ENCODE measurements at regions not wholly inside any gene's neighbourhood (a gene's known extent, or its start where the extent isn't known, plus 50 kb on each side); places are given as distances from the start of the nearest gene placed in this dataset.

DNA sequence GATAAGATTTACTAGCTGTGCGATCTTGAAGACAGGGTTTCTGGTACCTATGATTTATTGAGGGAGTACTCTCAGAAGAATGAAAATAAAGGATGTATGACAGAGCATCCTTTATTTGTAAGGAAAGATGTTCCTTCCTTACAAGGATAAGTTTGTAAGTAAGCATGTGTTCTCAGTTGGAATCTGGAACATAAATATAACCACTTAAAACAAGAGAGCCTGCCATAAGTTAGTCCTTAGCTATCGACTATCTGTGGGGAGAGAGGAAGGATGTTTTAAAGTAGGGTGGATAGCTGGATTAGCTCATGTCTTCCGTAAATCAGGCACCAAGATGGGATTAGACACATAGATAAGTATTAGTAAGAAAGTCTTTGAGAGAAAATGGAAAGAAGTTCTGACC lies 192.6 kb upstream of the CARD18 start:
- DNase-seq (ENCODE audit: low spot score): no peak

DNA sequence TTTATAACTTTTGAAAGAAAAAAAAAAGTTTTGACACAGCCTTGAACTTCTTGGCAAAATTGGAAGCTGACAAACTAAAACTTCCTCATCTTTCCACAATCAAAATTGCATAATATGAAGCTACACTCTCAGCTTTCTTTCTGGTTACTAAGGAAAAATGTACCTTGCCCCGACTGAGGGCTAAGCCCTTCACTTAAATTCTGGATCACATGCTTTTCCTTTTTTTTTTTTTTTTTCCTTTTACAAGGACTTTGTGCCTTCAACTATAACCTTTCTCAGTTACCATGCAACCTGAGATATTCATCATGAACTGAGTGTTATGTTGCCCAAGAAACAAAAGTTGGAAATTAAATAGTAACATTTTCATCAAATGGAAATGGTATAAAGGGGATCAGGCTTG lies 188.5 kb upstream of the CARD18 start:
- no peak for DNase-seq (ENCODE audit: low spot score)

DNA sequence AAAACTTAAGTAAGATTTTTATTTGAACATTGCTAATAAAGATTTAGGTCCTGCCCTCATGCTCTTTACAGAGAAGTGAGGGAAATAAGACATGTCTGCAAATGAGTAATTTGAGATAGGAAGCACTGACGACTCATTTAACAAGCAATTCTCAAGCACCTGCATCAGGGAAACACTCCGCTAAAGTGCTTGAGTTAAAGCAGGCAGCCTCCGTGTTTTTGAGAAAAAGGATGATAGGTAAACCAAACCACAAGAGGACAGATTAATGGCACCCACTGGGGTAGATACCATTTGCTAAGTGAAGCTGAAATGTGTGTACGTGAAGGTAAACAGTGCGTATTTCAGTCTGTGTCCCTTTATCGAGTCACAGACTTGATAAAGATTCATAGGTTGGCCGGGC lies 184.6 kb upstream of the CARD18 start:
- no peak for DNase-seq (ENCODE audit: low spot score)

DNA sequence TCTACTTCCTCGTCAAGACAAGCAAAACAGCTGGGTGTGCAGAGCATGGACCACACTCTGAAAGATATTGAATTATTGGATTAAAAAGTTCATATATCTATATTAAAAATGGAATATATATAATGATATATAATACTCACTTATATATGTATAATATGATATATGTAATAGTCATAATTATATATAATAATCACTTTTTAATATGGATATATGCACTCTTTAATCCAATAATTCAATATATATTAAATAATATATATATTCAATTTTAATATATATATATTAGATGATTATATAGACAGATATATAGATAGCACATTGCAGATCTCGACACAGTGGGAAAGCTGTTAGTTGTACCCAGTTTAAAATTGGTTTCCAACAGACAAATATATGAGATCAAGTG lies 182.1 kb upstream of the CARD18 start:
- DNase-seq (ENCODE audit: low spot score): no peak

DNA sequence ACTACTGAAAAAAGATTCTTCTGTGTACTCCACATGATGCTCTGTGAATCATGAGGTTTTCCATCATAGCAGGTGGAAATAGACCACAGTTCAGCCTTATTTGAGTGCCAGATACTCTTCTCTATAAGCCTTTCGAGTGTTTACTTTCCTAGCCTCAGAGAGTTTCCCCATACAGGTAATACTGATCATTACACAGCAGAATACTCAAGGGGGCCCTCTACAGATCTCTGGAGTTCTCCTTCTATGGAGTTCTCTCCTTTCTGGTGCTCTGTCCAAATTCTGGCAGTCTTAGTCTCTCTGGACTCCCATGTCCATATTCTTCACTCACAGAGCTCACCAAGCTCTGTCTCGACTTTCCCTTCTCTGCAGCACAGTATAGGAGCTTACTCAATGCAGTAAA lies 175.7 kb upstream of the CARD18 start:
- no peak for DNase-seq (ENCODE audit: low spot score)

DNA sequence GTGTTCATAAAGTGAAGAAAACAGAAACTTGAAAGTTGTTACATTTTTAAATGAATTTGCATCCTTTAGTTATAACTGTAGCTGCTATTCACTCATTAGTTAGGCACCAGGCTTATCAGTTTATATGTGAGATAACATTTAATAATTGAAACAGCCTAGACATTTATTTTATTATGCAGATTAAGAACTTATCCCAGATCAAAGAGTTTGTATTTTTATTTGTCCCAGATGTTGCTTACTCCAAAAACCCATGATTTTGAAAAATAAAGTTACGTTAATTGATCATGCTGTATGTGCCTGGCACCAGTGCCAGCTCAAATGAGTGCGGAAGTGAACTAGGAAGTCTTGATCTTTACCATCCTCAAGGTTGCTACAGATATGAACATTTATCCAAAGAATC lies 172.7 kb upstream of the CARD18 start:
- no peak for DNase-seq (ENCODE audit: low spot score)

DNA sequence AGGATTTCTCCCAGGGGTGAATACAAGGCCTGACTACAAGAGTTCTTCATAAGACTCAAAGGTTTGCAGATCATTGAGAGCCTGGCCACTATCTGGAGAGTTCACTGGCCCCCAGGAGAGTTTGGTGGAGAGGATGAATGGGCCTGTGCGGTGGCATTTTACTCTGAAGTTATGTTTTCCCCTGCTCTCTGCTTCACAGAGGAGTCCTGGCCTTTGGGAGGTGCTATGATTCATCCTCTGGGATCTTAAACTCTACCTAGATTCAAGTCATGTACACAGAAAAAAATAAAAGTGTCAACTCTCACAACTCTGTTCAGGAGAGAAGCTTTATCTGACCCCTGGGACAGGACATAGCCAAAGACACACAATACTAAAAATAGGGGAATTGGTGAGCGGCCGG lies 159.1 kb upstream of the CARD18 start:
- DNase-seq (ENCODE audit: low spot score): no peak

DNA sequence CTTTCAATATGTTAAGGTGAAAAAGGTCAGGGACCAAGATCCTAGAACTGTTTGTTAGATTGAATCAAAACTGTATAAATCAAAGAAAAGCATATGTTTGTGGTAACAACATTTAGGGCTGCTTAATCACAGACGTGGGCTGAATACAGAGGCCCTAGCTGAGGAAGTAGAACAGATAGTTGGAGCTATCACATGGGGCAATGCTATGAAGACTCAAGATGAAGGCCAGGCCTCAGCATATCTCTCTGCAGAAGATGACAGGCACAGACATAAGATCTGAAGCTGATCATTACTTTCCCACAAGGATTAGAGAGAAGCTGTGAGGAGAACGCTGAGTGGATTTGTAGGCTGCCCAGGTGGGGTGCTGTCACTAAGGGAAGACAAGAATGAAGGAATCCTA lies 158.6 kb upstream of the CARD18 start:
- DNase-seq (ENCODE audit: low spot score): no peak

DNA sequence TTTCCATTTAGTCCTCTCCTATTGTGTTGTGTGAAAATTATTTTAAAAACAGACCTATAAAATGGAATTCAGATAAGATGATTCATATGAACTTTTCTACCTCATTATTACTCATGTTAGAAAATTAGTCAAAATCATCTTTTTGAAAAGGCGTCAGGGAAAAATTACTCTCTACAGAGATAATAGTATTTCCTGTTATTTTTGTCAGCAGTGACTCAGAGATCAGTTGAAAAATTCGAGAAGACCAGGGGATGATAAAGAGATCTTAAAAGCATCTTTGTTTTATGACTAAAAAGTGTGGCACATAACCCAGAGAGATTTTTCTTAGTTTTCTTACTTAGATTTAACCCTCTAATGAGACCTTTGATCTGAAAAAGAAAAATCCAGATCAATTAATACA lies 157.9 kb upstream of the CARD18 start:
- DNase-seq (ENCODE audit: low spot score): no peak

DNA sequence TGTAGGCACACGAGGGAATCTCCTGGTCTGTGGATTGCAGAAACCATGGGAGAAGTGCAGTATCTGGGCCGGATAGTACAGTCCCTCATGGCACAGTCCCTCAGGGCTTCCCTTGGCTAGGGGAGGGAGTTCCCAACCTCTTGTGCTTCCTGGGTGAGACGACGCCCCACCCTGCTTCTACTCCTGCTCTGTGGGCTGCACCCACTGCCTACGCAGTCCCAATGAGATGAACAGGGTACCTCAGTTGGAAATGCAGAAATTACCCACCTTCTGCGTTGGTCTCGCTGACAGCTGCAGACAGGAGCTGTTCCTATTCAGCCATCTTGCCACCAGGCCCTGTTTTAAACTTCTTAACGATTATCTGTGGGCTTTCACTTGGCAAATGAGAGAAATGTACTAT lies 157.2 kb upstream of the CARD18 start:
- DNase-seq (ENCODE audit: low spot score): no peak

DNA sequence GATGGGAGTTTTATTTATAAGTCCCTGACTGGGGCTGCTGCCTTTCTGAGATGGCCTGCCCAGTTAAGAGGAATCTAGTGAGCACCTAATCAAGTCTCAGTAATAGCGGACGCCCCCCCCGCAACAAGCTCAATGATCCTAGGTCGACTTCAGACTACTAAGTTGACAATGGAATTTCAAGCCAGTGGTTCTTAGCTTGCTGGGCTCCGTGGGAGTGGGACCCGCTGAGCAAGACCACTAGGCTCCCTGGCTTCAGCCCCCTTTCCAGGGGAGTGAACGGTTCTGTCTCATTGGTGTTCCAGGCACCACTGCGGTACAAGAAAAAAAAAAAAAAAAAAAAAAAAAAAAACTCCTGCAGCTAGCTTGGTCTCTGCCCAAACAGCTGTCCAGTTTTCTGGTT lies 156.8 kb upstream of the CARD18 start:
- DNase-seq (ENCODE audit: low spot score): no peak

DNA sequence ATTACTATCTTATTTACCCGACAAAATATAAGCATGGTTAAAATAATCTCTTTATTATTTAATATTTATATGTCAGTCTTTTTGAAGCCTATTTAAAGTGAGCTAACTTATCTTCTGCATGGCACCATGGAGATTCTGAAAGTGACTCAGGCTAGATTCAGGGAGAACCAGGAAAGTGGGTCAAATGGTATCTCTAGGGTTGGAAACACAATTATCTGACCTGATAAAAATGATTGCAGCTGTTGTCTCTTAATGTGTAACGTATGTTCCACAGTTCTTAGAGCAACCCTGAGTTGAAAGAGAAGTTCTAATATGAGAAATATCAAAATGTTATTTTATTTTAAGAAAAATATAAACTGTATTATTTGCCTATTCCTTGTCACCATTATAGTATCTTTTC lies 143.1 kb upstream of the CARD18 start:
- DNase-seq (ENCODE audit: low spot score): no peak

DNA sequence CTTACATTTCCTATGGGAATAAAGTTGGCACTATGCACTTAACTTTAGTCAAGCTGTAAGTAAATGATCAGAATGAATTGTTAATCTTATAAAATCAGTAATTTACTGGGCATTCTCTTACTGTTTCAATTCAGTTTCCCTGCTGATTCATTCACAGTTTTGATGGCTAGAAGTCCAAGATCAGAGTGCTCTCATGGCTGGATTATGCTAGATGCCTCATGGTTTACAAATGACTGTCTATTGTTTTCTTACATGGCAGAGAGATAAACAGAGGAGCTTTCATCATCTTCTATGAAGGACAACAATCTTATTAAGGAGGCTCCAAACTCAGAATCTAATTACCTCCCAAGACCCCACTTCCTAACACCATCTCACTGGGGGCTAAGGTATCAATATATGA lies 135.1 kb upstream of the CARD18 start:
- DNase-seq (ENCODE audit: low spot score): no peak

DNA sequence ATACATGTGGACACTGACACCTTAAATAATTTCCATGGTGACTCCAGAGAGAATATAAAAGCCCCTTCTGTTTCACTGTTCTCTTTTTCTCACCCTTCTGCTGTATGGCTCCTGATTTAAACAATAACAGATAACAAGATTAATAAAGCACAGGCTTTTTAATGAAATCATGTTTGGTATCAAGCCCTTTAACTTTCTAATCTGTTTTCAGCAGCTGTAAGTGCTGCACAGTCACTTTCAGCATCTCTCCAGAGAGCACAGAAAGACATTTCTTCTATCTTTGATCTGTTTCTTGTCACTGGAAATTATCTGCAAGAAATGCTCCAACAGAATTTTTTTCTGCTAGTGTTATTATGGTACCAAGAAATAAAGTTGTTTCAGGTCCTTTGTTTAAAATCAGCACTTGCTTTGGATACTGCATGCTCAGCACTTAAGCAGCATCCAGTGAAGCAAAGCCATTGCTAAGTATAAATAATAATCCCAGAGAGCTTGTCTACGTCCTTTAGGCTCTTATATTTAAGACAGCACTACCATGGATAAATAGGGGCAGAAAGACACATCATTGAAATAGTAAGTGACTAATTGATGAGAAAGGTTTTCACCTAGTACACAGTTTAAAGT lies 134.2 kb upstream of the CARD18 start:
- no peak for DNase-seq (ENCODE audit: low spot score)

DNA sequence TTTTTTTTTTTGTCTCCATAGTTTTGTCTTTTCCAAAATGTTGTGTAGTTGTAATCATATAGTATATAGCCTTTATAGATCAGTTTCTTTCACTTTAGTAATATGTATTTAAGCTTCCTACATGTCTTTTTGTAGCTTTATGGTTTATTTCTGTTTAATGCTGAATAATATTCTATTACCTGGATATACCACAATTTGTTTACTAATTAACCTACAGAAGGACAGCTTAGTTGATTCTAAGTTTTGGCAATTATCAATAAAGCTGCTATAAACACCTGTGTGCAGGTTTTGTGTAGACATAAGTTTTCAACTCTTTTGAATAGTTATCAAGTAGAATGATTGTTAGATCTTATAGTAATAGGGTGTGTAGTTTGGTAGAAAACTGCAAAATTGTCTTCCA lies 130.3 kb upstream of the CARD18 start:
- DNase-seq (ENCODE audit: low spot score): no peak

DNA sequence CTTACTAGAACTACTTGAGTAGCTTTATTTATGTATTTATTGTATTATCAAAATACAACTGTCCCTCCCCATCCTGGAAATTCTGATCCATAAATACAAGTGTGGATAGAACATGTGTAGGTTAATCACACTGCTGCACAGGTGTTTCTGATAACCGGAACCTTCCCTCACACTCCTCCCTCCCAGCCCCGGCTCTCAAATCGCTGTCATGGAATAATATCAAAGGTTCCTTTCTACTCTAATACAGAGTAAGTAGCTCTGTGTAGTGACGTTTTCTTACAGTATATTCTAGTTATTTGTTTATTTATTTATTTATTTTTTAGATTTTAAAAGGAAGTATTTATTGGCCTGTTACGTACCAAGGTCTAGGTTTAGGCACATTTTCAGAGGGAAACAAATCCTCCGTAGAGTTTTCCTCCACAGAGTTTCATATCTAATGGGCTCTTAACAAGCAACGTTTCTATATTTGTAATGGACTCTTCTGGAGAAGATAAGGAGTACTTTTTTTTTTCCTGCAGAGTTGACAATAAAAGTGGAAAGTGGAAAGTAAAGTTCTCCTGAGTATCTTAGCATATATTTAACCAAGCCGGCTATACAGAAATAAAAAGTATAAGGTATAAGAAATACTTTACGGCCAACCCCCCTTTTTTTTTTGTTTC lies 129.0 kb upstream of the CARD18 start:
- DNase-seq (ENCODE audit: low spot score): no peak

DNA sequence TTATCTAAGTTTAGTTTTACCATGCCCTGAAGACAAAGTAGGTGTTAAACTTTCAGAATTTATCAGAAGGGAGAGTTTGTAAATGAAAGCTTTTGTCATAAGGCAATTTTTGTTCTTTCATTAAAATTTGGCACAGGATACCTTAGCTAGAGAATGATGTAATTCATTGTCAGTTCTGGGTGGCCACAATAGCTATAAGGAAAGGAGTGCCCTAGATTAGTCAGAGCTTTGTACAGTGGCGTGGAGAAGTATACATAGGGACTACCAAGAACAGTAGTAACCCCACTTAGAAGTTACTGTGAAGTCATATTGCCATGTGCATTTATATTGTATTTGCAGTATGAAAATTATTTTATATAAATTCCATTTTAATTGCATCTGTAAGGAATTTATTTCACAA lies 126.3 kb upstream of the CARD18 start:
- DNase-seq (ENCODE audit: low spot score): no peak

DNA sequence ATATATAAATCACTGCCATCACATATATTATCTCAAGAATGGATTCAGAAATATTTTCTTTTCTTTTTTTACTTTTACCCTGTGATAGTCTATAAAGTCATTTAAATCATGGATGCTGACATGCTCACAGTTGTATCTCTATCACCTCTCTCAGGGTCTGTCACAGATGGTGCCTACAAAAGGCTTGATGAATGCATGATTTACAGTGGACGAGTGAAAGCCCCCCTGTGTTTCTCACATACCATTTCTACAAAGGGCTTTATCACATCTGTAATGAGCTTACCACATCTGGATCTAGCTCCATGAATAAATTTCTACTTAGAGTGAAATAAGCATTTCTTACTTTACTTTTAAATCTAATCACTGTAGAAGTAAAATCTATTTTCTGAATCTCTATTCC lies 121.4 kb upstream of the CARD18 start:
- no peak for DNase-seq (ENCODE audit: low spot score)

DNA sequence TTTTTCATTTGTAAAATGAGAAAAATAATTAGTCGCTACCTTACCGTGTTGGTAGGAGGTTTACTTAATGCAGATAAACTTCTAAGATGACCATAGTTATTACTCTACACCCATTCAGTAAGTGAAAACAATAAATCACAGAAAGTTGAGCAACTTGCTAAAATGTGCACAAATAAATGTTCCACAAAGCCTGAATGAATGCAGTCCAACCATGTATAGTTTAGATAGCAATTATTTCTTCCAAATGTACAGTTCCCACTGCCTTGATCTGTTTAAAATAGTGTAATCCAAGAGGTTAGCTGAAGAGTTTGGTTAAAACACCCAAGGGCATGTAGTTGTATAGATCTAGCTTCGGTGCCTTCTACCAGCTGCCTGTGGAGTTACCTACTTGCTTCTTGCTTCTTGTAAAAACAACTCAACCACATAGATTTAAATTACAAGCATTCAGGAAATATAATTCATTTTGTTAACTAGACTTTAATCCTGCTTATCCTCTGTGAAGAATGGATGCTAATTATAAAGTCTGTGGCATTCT lies 106.3 kb upstream of the CARD18 start:
- no peak for DNase-seq (ENCODE audit: low spot score)

DNA sequence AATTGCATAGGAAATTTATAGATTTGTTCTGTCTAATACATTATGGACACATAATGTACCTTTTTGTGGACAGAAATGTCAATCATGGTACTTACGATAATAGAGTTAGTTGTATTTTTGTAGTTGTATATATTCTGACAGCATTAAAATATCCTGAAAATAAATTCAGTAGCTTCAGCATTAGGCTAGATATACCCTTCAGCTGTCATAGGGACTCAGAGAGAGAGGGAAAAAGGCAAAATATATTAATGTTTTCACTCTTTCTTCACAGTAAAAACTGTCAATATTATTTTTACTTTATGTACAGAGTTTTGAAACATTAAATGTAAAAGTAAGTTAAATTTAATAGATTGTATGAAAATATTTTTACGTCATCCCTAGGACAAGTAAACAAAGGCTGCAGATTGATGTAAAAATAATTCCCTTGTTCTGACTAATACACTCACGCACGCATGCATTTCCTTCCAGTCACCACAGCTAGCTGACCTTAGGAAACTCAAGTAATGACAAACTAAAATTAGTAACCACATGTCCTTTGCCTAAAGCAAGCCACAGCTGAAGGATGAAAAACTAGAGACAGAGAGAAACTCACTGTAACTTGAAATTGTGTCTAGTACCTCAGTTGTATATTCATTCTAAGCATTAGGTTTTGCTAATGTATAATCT lies 104.7 kb upstream of the CARD18 start:
- DNase-seq (ENCODE audit: low spot score): no peak

DNA sequence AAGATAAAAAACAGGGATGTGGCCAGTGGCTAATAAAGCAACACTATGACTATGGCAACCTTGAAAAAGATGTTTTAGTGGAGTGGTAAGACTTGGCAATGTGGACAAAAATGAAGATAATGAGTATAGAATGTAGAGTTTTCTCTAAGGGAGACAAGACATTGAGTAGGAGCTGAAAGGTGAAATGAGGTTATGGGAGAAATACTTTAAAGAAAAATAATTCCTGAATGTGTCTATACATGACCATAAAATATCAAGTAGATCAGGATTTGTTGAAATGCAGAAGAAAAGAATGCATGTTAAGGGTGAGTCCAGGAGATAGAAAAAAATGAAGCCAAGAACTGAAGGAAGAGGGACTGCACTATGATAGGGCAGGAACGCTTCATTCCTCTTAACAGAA lies 101.6 kb upstream of the CARD18 start:
- DNase-seq (ENCODE audit: low spot score): no peak

DNA sequence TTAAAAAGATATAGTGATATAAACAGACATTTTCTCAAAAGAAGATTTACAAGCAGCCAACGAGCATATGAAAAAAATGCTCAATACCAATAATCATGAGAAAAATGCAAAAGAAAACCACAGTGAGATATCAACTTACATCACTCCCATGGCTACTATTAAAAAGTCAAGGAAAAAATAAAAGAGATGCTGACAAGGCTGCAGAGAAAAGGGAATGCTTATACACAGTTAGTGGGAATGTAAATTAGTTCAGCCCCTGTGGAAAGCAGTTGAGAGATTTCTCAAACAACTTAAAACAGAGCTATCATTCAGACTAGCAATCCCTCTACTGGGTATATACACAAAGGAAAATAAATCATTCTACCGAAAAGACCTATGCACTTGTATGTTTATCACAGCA lies 97.1 kb upstream of the CARD18 start:
- no peak for DNase-seq (ENCODE audit: low spot score)

DNA sequence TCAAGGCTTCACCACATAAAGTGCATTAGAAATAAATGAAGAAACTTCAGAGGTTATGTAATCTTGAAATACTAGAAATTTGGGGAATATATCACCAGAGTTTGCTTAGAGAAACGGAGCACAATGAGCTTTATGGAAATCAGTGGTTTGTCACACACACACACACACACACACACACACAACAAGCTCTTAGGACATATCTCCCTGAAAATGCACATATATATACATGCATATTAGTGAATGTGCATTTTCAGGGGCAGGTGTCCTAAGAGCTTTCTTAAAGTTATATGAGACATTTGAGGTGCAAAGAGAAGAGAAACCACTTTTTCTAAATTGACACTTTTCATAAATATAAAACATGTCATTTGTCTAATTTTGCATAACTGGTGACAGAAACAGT lies 93.7 kb upstream of the CARD18 start:
- no peak for DNase-seq (ENCODE audit: low spot score)

DNA sequence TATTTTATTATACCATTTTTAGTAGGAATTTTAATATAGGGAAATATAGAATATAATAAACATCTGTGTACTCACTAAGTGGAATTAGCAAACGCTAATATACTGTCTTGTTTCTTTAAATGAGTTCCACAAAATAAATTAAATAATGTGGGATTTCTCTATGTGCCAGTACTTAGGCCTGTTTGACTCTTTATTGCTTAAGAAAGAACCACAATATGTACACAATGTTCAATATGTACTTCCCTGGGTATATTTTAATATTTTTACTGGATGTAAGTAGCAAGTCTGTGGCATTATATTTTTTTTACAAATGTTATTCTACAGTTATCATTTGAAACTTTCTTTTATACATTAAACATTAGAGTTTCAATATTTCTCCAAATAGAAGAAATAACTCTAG lies 92.5 kb upstream of the CARD18 start:
- DNase-seq (ENCODE audit: low spot score): no peak
